ENCODE measurements at regions not wholly inside any gene's neighbourhood (a gene's known extent, or its start where the extent isn't known, plus 50 kb on each side); places are given as distances from the start of the nearest gene placed in this dataset.

- Histone ChIP-seq H3K27me3 (ENCODE audit: control insufficient read depth, insufficient read depth, low read length) (no peaks in the 10 kb centered on the region), H3K9me3 (ENCODE audit: control insufficient read depth, low read length) (no peaks in the 10 kb centered on the region), H3K36me3 (ENCODE audit: control insufficient read depth, insufficient read depth, low read length) (no peaks in the 10 kb centered on the region), H3K4me1 (ENCODE audit: control insufficient read depth, insufficient read depth, low read length) (no peaks in the 10 kb centered on the region), H3K4me3 (ENCODE audit: low read length) (no peak overlapping the region), H3K9ac (ENCODE audit: low read length) (no peak overlapping the region)
Observed at GRCh38 chr13:50303963-50304721, 288.9 kb downstream of the KCNRG start.

GRCh38 chr13:50306156-50306555, 290.9 kb downstream of the KCNRG start:
- H3K9me3 ChIP-seq (ENCODE audit: control insufficient read depth, low read length) = no peaks in the 10 kb centered on the region
- no peaks in the 10 kb centered on the region for H3K36me3 ChIP-seq (ENCODE audit: control insufficient read depth, insufficient read depth, low read length)
- H3K9ac ChIP-seq (ENCODE audit: low read length) = no peak overlapping the region
- H3K4me3 ChIP-seq (ENCODE audit: low read length) = no peak overlapping the region
- no peaks in the 10 kb centered on the region for H3K27me3 ChIP-seq (ENCODE audit: control insufficient read depth, insufficient read depth, low read length)
- H3K4me1 ChIP-seq (ENCODE audit: control insufficient read depth, insufficient read depth, low read length) = peaks cover 7% of the 10 kb centered on the region

GRCh38 chr13:50309318-50309717, 294.1 kb downstream of the KCNRG start:
- Histone ChIP-seq H3K4me1 (ENCODE audit: control insufficient read depth, insufficient read depth, low read length) (peaks cover 7% of the 10 kb centered on the region), H3K27me3 (ENCODE audit: control insufficient read depth, insufficient read depth, low read length) (no peaks in the 10 kb centered on the region), H3K9ac (ENCODE audit: low read length) (no peak overlapping the region), H3K9me3 (ENCODE audit: control insufficient read depth, low read length) (no peaks in the 10 kb centered on the region), H3K36me3 (ENCODE audit: control insufficient read depth, insufficient read depth, low read length) (no peaks in the 10 kb centered on the region), H3K4me3 (ENCODE audit: low read length) (no peak overlapping the region)

GRCh38 chr13:50309882-50310594, 294.8 kb downstream of the KCNRG start:
- H3K4me1 ChIP-seq (ENCODE audit: control insufficient read depth, insufficient read depth, low read length) = peaks cover 7% of the 10 kb centered on the region

GRCh38 chr13:50310734-50311133, 295.5 kb downstream of the KCNRG start:
- H3K9ac ChIP-seq (ENCODE audit: low read length) = no peak overlapping the region
- no peaks in the 10 kb centered on the region for H3K27me3 ChIP-seq (ENCODE audit: control insufficient read depth, insufficient read depth, low read length)
- peaks cover 7% of the 10 kb centered on the region for H3K4me1 ChIP-seq (ENCODE audit: control insufficient read depth, insufficient read depth, low read length)
- H3K36me3 ChIP-seq (ENCODE audit: control insufficient read depth, insufficient read depth, low read length) = no peaks in the 10 kb centered on the region
- no peaks in the 10 kb centered on the region for H3K9me3 ChIP-seq (ENCODE audit: control insufficient read depth, low read length)
- no peak overlapping the region for H3K4me3 ChIP-seq (ENCODE audit: low read length)

More at GRCh38 chr13:50309882-50310594, 294.8 kb downstream of the KCNRG start:
- H3K9me3 ChIP-seq (ENCODE audit: control insufficient read depth, low read length) = no peaks in the 10 kb centered on the region
- no peaks in the 10 kb centered on the region for H3K27me3 ChIP-seq (ENCODE audit: control insufficient read depth, insufficient read depth, low read length)
- no peak overlapping the region for H3K4me3 ChIP-seq (ENCODE audit: low read length)
- no peak overlapping the region for H3K9ac ChIP-seq (ENCODE audit: low read length)
- no peaks in the 10 kb centered on the region for H3K36me3 ChIP-seq (ENCODE audit: control insufficient read depth, insufficient read depth, low read length)

- no peaks in the 10 kb centered on the region for H3K9me3 ChIP-seq (ENCODE audit: control insufficient read depth, low read length)
- peaks cover 20% of the 10 kb centered on the region for H3K4me1 ChIP-seq (ENCODE audit: control insufficient read depth, insufficient read depth, low read length)
- no peak overlapping the region for H3K4me3 ChIP-seq (ENCODE audit: low read length)
- no peak overlapping the region for H3K9ac ChIP-seq (ENCODE audit: low read length)
- no peaks in the 10 kb centered on the region for H3K27me3 ChIP-seq (ENCODE audit: control insufficient read depth, insufficient read depth, low read length)
- H3K36me3 ChIP-seq (ENCODE audit: control insufficient read depth, insufficient read depth, low read length) = no peaks in the 10 kb centered on the region
Observed at GRCh38 chr13:50318887-50319286, 303.6 kb downstream of the KCNRG start.

GRCh38 chr13:50319635-50320255, 304.5 kb downstream of the KCNRG start:
- Histone ChIP-seq H3K27me3 (ENCODE audit: control insufficient read depth, insufficient read depth, low read length) (no peaks in the 10 kb centered on the region), H3K4me3 (ENCODE audit: low read length) (no peak overlapping the region), H3K9me3 (ENCODE audit: control insufficient read depth, low read length) (no peaks in the 10 kb centered on the region), H3K4me1 (ENCODE audit: control insufficient read depth, insufficient read depth, low read length) (peaks cover 20% of the 10 kb centered on the region), H3K9ac (ENCODE audit: low read length) (no peak overlapping the region), H3K36me3 (ENCODE audit: control insufficient read depth, insufficient read depth, low read length) (no peaks in the 10 kb centered on the region)

- H3K27me3 ChIP-seq (ENCODE audit: control insufficient read depth, insufficient read depth, low read length) = no peaks in the 10 kb centered on the region
- no peaks in the 10 kb centered on the region for H3K36me3 ChIP-seq (ENCODE audit: control insufficient read depth, insufficient read depth, low read length)
- H3K9ac ChIP-seq (ENCODE audit: low read length) = no peak overlapping the region
- no peaks in the 10 kb centered on the region for H3K9me3 ChIP-seq (ENCODE audit: control insufficient read depth, low read length)
- H3K4me1 ChIP-seq (ENCODE audit: control insufficient read depth, insufficient read depth, low read length) = peaks cover 20% of the 10 kb centered on the region
- H3K4me3 ChIP-seq (ENCODE audit: low read length) = no peak overlapping the region
Observed at GRCh38 chr13:50320271-50320862, 305.1 kb downstream of the KCNRG start.

GRCh38 chr13:50322006-50322405, 306.8 kb downstream of the KCNRG start:
- H3K4me3 ChIP-seq (ENCODE audit: low read length) = no peak overlapping the region
- no peaks in the 10 kb centered on the region for H3K9me3 ChIP-seq (ENCODE audit: control insufficient read depth, low read length)
- no peaks in the 10 kb centered on the region for H3K36me3 ChIP-seq (ENCODE audit: control insufficient read depth, insufficient read depth, low read length)
- peaks cover 20% of the 10 kb centered on the region for H3K4me1 ChIP-seq (ENCODE audit: control insufficient read depth, insufficient read depth, low read length)
- no peak overlapping the region for H3K9ac ChIP-seq (ENCODE audit: low read length)
- no peaks in the 10 kb centered on the region for H3K27me3 ChIP-seq (ENCODE audit: control insufficient read depth, insufficient read depth, low read length)

GRCh38 chr13:50323440-50324065, 308.3 kb downstream of the KCNRG start:
- Histone ChIP-seq H3K4me3 (ENCODE audit: low read length) (no peak overlapping the region), H3K9me3 (ENCODE audit: control insufficient read depth, low read length) (no peaks in the 10 kb centered on the region), H3K36me3 (ENCODE audit: control insufficient read depth, insufficient read depth, low read length) (no peaks in the 10 kb centered on the region), H3K9ac (ENCODE audit: low read length) (no peak overlapping the region), H3K4me1 (ENCODE audit: control insufficient read depth, insufficient read depth, low read length) (peaks cover 20% of the 10 kb centered on the region), H3K27me3 (ENCODE audit: control insufficient read depth, insufficient read depth, low read length) (no peaks in the 10 kb centered on the region)

GRCh38 chr13:50326271-50326670, 311.0 kb downstream of the KCNRG start:
- Histone ChIP-seq H3K4me3 (ENCODE audit: low read length) (no peak overlapping the region), H3K36me3 (ENCODE audit: control insufficient read depth, insufficient read depth, low read length) (no peaks in the 10 kb centered on the region), H3K27me3 (ENCODE audit: control insufficient read depth, insufficient read depth, low read length) (no peaks in the 10 kb centered on the region)

More at GRCh38 chr13:50326271-50326670, 311.0 kb downstream of the KCNRG start:
- H3K9me3 ChIP-seq (ENCODE audit: control insufficient read depth, low read length) = no peaks in the 10 kb centered on the region
- H3K9ac ChIP-seq (ENCODE audit: low read length) = no peak overlapping the region
- no peaks in the 10 kb centered on the region for H3K4me1 ChIP-seq (ENCODE audit: control insufficient read depth, insufficient read depth, low read length)
